ENCODE measurements at regions not wholly inside any gene's neighbourhood (a gene's known extent, or its start where the extent isn't known, plus 50 kb on each side); places are given as distances from the start of the nearest gene placed in this dataset.

GRCh38 chr3:18666655-18667054, 241.5 kb upstream of the SATB1 start:
- no peak for DNase-seq

GRCh38 chr3:18660059-18660458, 234.9 kb upstream of the SATB1 start:
- peak; percentile 56 for DNase-seq

GRCh38 chr3:18657858-18658820, 233.0 kb upstream of the SATB1 start:
- no peak for DNase-seq

- no peak for DNase-seq
Measured at GRCh38 chr3:18656866-18657265, 231.7 kb upstream of the SATB1 start.

GRCh38 chr3:18656410-18656809, 231.3 kb upstream of the SATB1 start:
- DNase-seq: no peak

- no peak for DNase-seq
Measured at GRCh38 chr3:18655827-18656226, 230.7 kb upstream of the SATB1 start.

- DNase-seq: no peak
Measured at GRCh38 chr3:18652781-18653180, 227.6 kb upstream of the SATB1 start.

- DNase-seq: no peak
Measured at GRCh38 chr3:18650731-18651130, 225.6 kb upstream of the SATB1 start.

GRCh38 chr3:18649666-18650363, 224.7 kb upstream of the SATB1 start:
- no peak for DNase-seq

GRCh38 chr3:18648868-18649462, 223.8 kb upstream of the SATB1 start:
- no peak for DNase-seq

- peak; percentile 59 for DNase-seq
Measured at GRCh38 chr3:18648159-18648558, 223.0 kb upstream of the SATB1 start.

- no peak for DNase-seq
Measured at GRCh38 chr3:18645619-18646018, 220.5 kb upstream of the SATB1 start.

GRCh38 chr3:18643281-18643680, 218.1 kb upstream of the SATB1 start:
- DNase-seq: no peak

- DNase-seq: no peak
Measured at GRCh38 chr3:18641916-18642315, 216.8 kb upstream of the SATB1 start.

- DNase-seq: no peak
Measured at GRCh38 chr3:18635215-18635614, 210.1 kb upstream of the SATB1 start.

- peak; percentile 52 for DNase-seq
Measured at GRCh38 chr3:18634461-18634860, 209.3 kb upstream of the SATB1 start.

GRCh38 chr3:18633002-18633401, 207.9 kb upstream of the SATB1 start:
- no peak for DNase-seq

- DNase-seq: peak; percentile 61
Measured at GRCh38 chr3:18630295-18630694, 205.2 kb upstream of the SATB1 start.

- no peak for DNase-seq
Measured at GRCh38 chr3:18625085-18625484, 199.9 kb upstream of the SATB1 start.

- no peak for DNase-seq
Measured at GRCh38 chr3:18623220-18623619, 198.1 kb upstream of the SATB1 start.

- DNase-seq: no peak
Measured at GRCh38 chr3:18618723-18619122, 193.6 kb upstream of the SATB1 start.

- no peak for DNase-seq
Measured at GRCh38 chr3:18611991-18612390, 186.9 kb upstream of the SATB1 start.

GRCh38 chr3:18609187-18609586, 184.0 kb upstream of the SATB1 start:
- DNase-seq: peak; percentile 60

- no peak for DNase-seq
Measured at GRCh38 chr3:18597919-18598318, 172.8 kb upstream of the SATB1 start.
